ENCODE measurements at regions not wholly inside any gene's neighbourhood (a gene's known extent, or its start where the extent isn't known, plus 50 kb on each side); places are given as distances from the start of the nearest gene placed in this dataset.

GRCh38 chr9:20186231-20186630 is 397.4 kb upstream of the SLC24A2 start:
- TF ChIP-seq MAX (IDR thresholded peaks at IDR 0.05; ENCODE audit: low read depth, low read length) (no peak), CTCF (IDR thresholded peaks at IDR 0.05; ENCODE audit: low read depth, low read length) (no peak), POLR2A (IDR thresholded peaks at IDR 0.05; ENCODE audit: extremely low read depth, insufficient read length) (no peak)
